K562 (cell line): ENCODE measurements at regions not wholly inside any gene's neighbourhood (a gene's known extent, or its start where the extent isn't known, plus 50 kb on each side); places are given as distances from the start of the nearest gene placed in this dataset.

Source experiments
- ATAC-seq: fragments of 200-7000 bp; cut with Tn5 transposase; 3 replicates; pipeline ENCODE4 v1.9.1; 2020; ENCODE audit warnings: moderate library complexity
- BruUV-seq: library from RNA; stranded (reverse); fragments of 400-500 nt; replicated peaks from 2 replicates; lab custom pipeline; 2021; lab: Mats Ljungman, UMichigan
- CTCF ChIA-PET: fragments of 300-600 bp; formaldehyde crosslinking; extraction: SDS; loops from one replicate; lab custom pipeline; 2021; ENCODE audit warnings: low intra/inter-chr PET ratio; lab: Yijun Ruan, JAX
- POLR2A ChIA-PET: fragments of 300-600, 350-650 bp; sonication (Branson Sonifier 250); formaldehyde crosslinking; extraction: SDS; loops from one replicate; lab custom pipeline; 2021; ENCODE audit warnings: antibody characterized with exemption, inconsistent platforms; lab: Yijun Ruan, JAX
- DNase-seq, 4 experiments: peaks; one replicate each; pipeline versions ENCODE4 v3.0.0 to v3.0.0-alpha.2; 2011 to 2018; ENCODE audit warnings: low spot score in 3 of 4, mixed read lengths in 3 of 4; ENCODE audit errors: extremely low read depth in 1 of 4
- FAIRE-seq: peaks from 2 replicates; lab custom pipeline; 2011; peaks lifted over from hg19 to GRCh38; lab: Jason Lieb, UNC
- H2AFZ ChIP-seq: 2 replicates; pipeline ENCODE4 v1.6.0; 2011; ENCODE audit warnings: low read depth, low read length, control low read depth, inconsistent platforms
- H3K27ac ChIP-seq: fragments of 200-600 bp; 3 replicates; pipeline ENCODE4 v1.8.0; 2011; ENCODE audit warnings: low read depth, mild to moderate bottlenecking, control low read depth, inconsistent platforms, low read length, moderate library complexity, mixed read lengths; ENCODE audit errors: extremely low read depth
- H3K27me3 ChIP-seq, 2 experiments: fragments of 300-600 bp in 1 of 2; 2 replicates in 1 of 2; 3 replicates in 1 of 2; pipeline versions ENCODE4 v1.6.0 to v1.8.0; 2011; ENCODE audit warnings: inconsistent platforms in 2 of 2, low read length in 2 of 2, mild to moderate bottlenecking in 1 of 2, mixed read lengths in 1 of 2, moderate library complexity in 1 of 2; ENCODE audit not compliant: control insufficient read depth in 2 of 2, insufficient read depth in 2 of 2
- H3K36me3 ChIP-seq: fragments of 300-600 bp; 3 replicates; pipeline ENCODE4 v1.8.0; 2011; ENCODE audit warnings: mild to moderate bottlenecking, low read length, inconsistent platforms; ENCODE audit not compliant: control insufficient read depth, insufficient read depth
- H3K4me1 ChIP-seq, 2 experiments: fragments of 200-600 bp in 1 of 2; replicated peaks in 1 of 2; 2 replicates in 1 of 2; 3 replicates in 1 of 2; pipeline versions ENCODE4 v1.5.1 to v1.8.0; 2011; ENCODE audit warnings: inconsistent platforms in 2 of 2, low read length in 2 of 2, mild to moderate bottlenecking in 1 of 2, mixed read lengths in 1 of 2, moderate library complexity in 1 of 2; ENCODE audit not compliant: control insufficient read depth in 2 of 2, insufficient read depth in 2 of 2
- H3K4me2 ChIP-seq: 2 replicates; pipeline ENCODE4 v1.6.1; 2011; ENCODE audit warnings: low read length, control low read depth, inconsistent platforms, mixed read lengths; ENCODE audit not compliant: insufficient read depth
- H3K4me3 ChIP-seq: fragments of 200-600 bp; sonication (generic), shearing (Covaris generic); 2 replicates; pipeline ENCODE4 v1.5.1; 2016; ENCODE audit warnings: control low read depth, inconsistent platforms
- H3K79me2 ChIP-seq: fragments of 200-600 bp; 3 replicates; pipeline ENCODE4 v1.8.0; 2011; ENCODE audit warnings: low read length, inconsistent platforms; ENCODE audit not compliant: control insufficient read depth, insufficient read depth
- H3K9ac ChIP-seq, 2 experiments: 2 replicates each; pipeline versions ENCODE4 v1.6.0 to v1.6.1; 2011; ENCODE audit warnings: low read depth in 2 of 2, low read length in 2 of 2, control low read depth in 1 of 2, inconsistent platforms in 1 of 2, mild to moderate bottlenecking in 1 of 2, mixed read lengths in 1 of 2; ENCODE audit not compliant: insufficient read depth in 1 of 2
- H3K9me1 ChIP-seq: one replicate; pipeline ENCODE4 v1.6.0; 2011; ENCODE audit warnings: inconsistent platforms, mild to moderate bottlenecking, low read length, moderate library complexity; ENCODE audit not compliant: control insufficient read depth, insufficient read depth
- H3K9me3 ChIP-seq: replicated peaks from 2 replicates; pipeline ENCODE4 v1.5.1; 2011; ENCODE audit warnings: low read depth, low read length, inconsistent platforms; ENCODE audit not compliant: control insufficient read depth, insufficient read depth
- H4K20me1 ChIP-seq: replicated peaks from 2 replicates; pipeline ENCODE4 v1.6.1; 2011; ENCODE audit warnings: low read length, inconsistent platforms, mixed read lengths; ENCODE audit not compliant: control insufficient read depth, insufficient read depth
- EGR1 ChIP-seq: fragments of 450-650 bp; conservative IDR thresholded peaks from 2 replicates; pipeline ENCODE4 v1.6.1; 2017; ENCODE audit warnings: mild to moderate bottlenecking
- FOSL1 ChIP-seq: fragments of 200-800 bp; sonication (Bioruptor generic); conservative IDR thresholded peaks from 2 replicates; pipeline ENCODE4 v1.6.1; 2016; ENCODE audit warnings: missing genetic modification characterization, missing compliant biosample characterization
- JUND ChIP-seq, 2 experiments: IDR thresholded peaks; 2 replicates in 1 of 2; 3 replicates in 1 of 2; pipeline ENCODE4 v1.6.1; 2011; ENCODE audit warnings: borderline replicate concordance in 2 of 2, low read depth in 2 of 2, low read length in 2 of 2, improper control_type of control experiment in 1 of 2, missing biosample characterization in 1 of 2, missing genetic modification characterization in 1 of 2, missing genetic modification reagents in 1 of 2
- L3MBTL2 ChIP-seq: fragments of 450-650 bp; IDR thresholded peaks from 2 replicates; pipeline ENCODE4 v1.6.1; 2016; ENCODE audit warnings: mild to moderate bottlenecking, moderate library complexity
- NFIC ChIP-seq: fragments of 450-650 bp; IDR thresholded peaks from 2 replicates; pipeline ENCODE4 v1.6.1; 2017; ENCODE audit warnings: mild to moderate bottlenecking, inconsistent platforms
- SMARCA5 ChIP-seq: fragments of 450-650 bp; IDR thresholded peaks from 2 replicates; pipeline ENCODE4 v1.6.1; 2016
- TAF7 ChIP-seq: fragments of 450-650 bp; IDR thresholded peaks from 2 replicates; pipeline ENCODE4 v1.6.1; 2016; ENCODE audit warnings: missing genetic modification characterization, missing compliant biosample characterization
- WGBS: fragments of 100-300 bp; shearing (Covaris generic); methylation state at CpG from one replicate; pipeline ENCODE4 v1.1.6; 2016; ENCODE audit warnings: low coverage, mixed read lengths; ENCODE audit not compliant: insufficient coverage; ENCODE audit errors: missing lambda C conversion rate; 5-methylcytosine and 5-hydroxymethylcytosine counted together
- in situ Hi-C: fragments of 300-500 bp; cut with MboI; formaldehyde crosslinking; loops from 4 replicates; pipeline ENCODE4 v1.15.0; 2018; ENCODE audit warnings: inconsistent platforms, mixed read lengths
- intact Hi-C: fragments of 100-400 bp; cut with micrococcal nuclease; formaldehyde crosslinking; loops from 2 replicates; pipeline ENCODE4 v1.14.2; 2022
- TF ChIP-seq, protein P1 (sequence below): fragments of 450-650 bp; conservative IDR thresholded peaks from 2 replicates; pipeline ENCODE4 v1.6.1; 2016; ENCODE audit warnings: missing genetic modification characterization, low read depth, mild to moderate bottlenecking, missing compliant biosample characterization, moderate library complexity
- TF ChIP-seq, protein P2 (sequence below): fragments of 450-650 bp; IDR thresholded peaks from 2 replicates; pipeline ENCODE4 v1.6.1; 2016; ENCODE audit warnings: low read depth, mild to moderate bottlenecking, moderate library complexity

DNA sequence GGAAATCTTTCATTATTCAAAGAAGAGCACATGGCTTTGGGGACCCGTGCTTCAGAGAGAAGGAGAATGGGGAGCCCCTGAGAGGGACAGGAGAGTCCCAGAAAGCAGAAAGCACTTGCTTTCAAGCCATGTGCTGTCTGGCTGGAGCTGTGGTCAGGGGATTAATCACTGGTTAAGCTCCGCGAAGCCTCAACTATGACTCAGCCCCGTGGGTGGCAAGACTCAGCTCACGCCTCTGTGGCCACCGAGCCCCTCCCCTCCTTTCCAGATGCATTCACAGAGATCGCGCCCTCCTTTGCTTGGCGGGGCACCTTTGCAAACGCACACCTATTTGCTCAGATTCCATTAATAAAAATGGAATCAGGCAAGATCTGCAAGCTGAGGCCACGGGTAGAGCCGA lies 202.9 kb upstream of the TCERG1L start:
- H3K9me3 ChIP-seq, result no peaks in the 10 kb centered on the region
- H3K9ac ChIP-seq, result no peak overlapping the region
- no TSS peak for BruUV-seq
- peak; percentile 33; the same call in 1 of the 2 replicates for TF ChIP-seq JUND (IDR thresholded peaks at IDR 0.05; ENCODE audit: borderline replicate concordance, low read depth, low read length)
- TF ChIP-seq JUND (tag; IDR thresholded peaks at IDR 0.05; ENCODE audit: borderline replicate concordance, low read depth, low read length), result no peak
- peak; percentile 47; the same call in 1 of the 2 replicates for TF ChIP-seq L3MBTL2
- TF ChIP-seq NFIC, result no peak
- TF ChIP-seq, protein P1, sequence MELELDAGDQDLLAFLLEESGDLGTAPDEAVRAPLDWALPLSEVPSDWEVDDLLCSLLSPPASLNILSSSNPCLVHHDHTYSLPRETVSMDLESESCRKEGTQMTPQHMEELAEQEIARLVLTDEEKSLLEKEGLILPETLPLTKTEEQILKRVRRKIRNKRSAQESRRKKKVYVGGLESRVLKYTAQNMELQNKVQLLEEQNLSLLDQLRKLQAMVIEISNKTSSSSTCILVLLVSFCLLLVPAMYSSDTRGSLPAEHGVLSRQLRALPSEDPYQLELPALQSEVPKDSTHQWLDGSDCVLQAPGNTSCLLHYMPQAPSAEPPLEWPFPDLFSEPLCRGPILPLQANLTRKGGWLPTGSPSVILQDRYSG (tag), result no peak
- TF ChIP-seq SMARCA5, result no peak
- 0 out of 2 replicates have a peak, but pooled peaks have one; percentile 34 for TF ChIP-seq FOSL1 (tag)
- TF ChIP-seq, protein P2, sequence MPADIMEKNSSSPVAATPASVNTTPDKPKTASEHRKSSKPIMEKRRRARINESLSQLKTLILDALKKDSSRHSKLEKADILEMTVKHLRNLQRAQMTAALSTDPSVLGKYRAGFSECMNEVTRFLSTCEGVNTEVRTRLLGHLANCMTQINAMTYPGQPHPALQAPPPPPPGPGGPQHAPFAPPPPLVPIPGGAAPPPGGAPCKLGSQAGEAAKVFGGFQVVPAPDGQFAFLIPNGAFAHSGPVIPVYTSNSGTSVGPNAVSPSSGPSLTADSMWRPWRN, result peak; percentile 50; the same call in 1 of the 2 replicates
- TF ChIP-seq EGR1, result peak; percentile 58
- TF ChIP-seq TAF7, result no peak
- TF ChIP-seq, all 486 proteins: peak for 5
- no peak overlapping the region for H2AFZ ChIP-seq
- no peaks in the 10 kb centered on the region for H3K36me3 ChIP-seq
- POLR2A ChIA-PET, result no interaction called here
- ATAC-seq, result no peak
- peak in 3 of 4 experiments; percentile 9 to 14 (median 13) for DNase-seq
- CTCF ChIA-PET, result no interaction called here
- H4K20me1 ChIP-seq, result no peaks in the 10 kb centered on the region
- 6% methylated on average over 8 of the region's 12 CpGs for WGBS
- no peak for FAIRE-seq
- H3K4me2 ChIP-seq, result no peak overlapping the region
- in situ Hi-C loops, result no loop called here
- no peaks in the 10 kb centered on the region for H3K4me1 ChIP-seq
- H3K27me3 ChIP-seq, result peaks cover 0 to 5% of the 10 kb centered on the region in 2 experiments; a peak in 2 of 5 replicates
- intact Hi-C loops, result no loop called here
- H3K9me1 ChIP-seq, result no peaks in the 10 kb centered on the region
- H3K27ac ChIP-seq, result no peak overlapping the region
- no peaks in the 10 kb centered on the region for H3K79me2 ChIP-seq
- H3K4me3 ChIP-seq, result no peak overlapping the region
